Mucosa of rectum (tissue), 2 donors: ENCODE measurements at regions not wholly inside any gene's neighbourhood (a gene's known extent, or its start where the extent isn't known, plus 50 kb on each side); places are given as distances from the start of the nearest gene placed in this dataset.

Experiments
- H3K27ac ChIP-seq, 2 donors: one replicate each; pipeline ENCODE4 v1.7.0; 2013; ENCODE audit warnings: inconsistent platforms in 2 of 2, low read depth in 2 of 2, low read length in 2 of 2
- H3K27me3 ChIP-seq, 2 donors: one replicate each; pipeline ENCODE4 v1.7.0; 2013; ENCODE audit warnings: low read length in 2 of 2; ENCODE audit not compliant: control insufficient read depth in 2 of 2, insufficient read depth in 2 of 2
- H3K36me3 ChIP-seq, 2 donors: one replicate each; pipeline ENCODE4 v1.7.0; 2013; ENCODE audit warnings: low read length in 2 of 2; ENCODE audit not compliant: control insufficient read depth in 2 of 2, insufficient read depth in 2 of 2
- H3K4me1 ChIP-seq, 2 donors: one replicate each; pipeline ENCODE4 v1.7.0; 2013; ENCODE audit warnings: low read length in 2 of 2, mild to moderate bottlenecking in 1 of 2; ENCODE audit not compliant: control insufficient read depth in 2 of 2, insufficient read depth in 2 of 2
- H3K4me3 ChIP-seq, 2 donors: one replicate each; pipeline ENCODE4 v1.7.0; 2013; ENCODE audit warnings: low read length in 2 of 2
- H3K9ac ChIP-seq, 2 donors: one replicate each; pipeline ENCODE4 v1.7.0; 2013; ENCODE audit warnings: low read length in 2 of 2, low read depth in 1 of 2, mild to moderate bottlenecking in 1 of 2
- H3K9me3 ChIP-seq, 2 donors: one replicate each; pipeline ENCODE4 v1.7.0; 2013; ENCODE audit warnings: low read length in 2 of 2; ENCODE audit not compliant: control insufficient read depth in 2 of 2
- donor health status: healthy.
- donor health status: Normal muscosa, but diverticular disease.

DNA sequence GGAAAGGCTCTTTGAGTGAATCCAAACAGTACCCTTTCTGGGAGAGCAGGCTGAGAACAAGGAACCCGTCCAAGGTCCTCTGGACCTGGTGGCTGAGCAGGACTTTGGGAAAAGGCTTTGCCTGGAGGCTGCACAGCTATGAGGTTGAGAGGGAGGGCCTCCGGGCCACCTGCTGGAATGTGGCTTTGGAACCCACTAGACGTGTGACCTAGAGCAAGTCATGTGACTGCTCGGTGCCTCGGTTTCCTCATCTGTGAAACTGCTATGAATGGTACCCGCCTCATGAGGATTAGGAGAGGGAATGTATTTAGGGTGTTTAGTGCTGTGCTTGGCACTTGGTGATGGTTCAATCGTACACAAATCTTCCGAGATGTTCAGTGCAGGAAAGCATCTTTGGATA, 50.4 kb downstream of the HAPSTR1 start:
- Histone ChIP-seq H3K36me3 (no peaks in the 10 kb centered on the region), H3K9me3 (no peaks in the 10 kb centered on the region), H3K27ac (no peak overlapping the region), H3K4me3 (no peak overlapping the region), H3K4me1 (peaks cover 0 to 4% of the 10 kb centered on the region in 2 donors), H3K27me3 (peaks cover 3 to 13% of the 10 kb centered on the region in 2 donors), H3K9ac (no peak overlapping the region)

DNA sequence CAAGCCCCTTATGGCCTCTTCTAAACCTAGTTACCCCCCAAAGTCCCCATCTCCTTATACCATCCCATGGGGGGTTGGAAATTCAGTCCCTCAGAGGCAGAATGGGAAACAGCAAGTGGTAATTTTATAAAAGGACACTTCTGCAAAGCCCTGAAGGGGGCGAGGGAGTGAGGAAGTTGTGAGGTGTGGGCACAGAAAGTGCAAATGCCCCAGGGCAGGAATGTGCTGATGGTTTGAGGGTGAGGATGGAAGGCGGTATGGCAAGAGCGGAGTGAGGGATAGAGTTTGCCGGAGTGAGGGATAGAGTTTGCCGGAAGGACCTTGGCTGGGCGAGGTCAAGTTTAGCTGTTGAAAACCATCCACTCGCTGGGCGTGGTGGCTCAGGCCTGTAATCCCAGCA, 52.7 kb downstream of the HAPSTR1 start:
- H3K4me3 ChIP-seq, result no peak overlapping the region
- no peak overlapping the region for H3K27ac ChIP-seq
- H3K9me3 ChIP-seq, result no peaks in the 10 kb centered on the region
- H3K36me3 ChIP-seq, result no peaks in the 10 kb centered on the region
- peaks cover 0 to 1% of the 10 kb centered on the region in 2 donors for H3K4me1 ChIP-seq
- H3K27me3 ChIP-seq, result peaks cover 0 to 3% of the 10 kb centered on the region in 2 donors
- no peak overlapping the region for H3K9ac ChIP-seq

DNA sequence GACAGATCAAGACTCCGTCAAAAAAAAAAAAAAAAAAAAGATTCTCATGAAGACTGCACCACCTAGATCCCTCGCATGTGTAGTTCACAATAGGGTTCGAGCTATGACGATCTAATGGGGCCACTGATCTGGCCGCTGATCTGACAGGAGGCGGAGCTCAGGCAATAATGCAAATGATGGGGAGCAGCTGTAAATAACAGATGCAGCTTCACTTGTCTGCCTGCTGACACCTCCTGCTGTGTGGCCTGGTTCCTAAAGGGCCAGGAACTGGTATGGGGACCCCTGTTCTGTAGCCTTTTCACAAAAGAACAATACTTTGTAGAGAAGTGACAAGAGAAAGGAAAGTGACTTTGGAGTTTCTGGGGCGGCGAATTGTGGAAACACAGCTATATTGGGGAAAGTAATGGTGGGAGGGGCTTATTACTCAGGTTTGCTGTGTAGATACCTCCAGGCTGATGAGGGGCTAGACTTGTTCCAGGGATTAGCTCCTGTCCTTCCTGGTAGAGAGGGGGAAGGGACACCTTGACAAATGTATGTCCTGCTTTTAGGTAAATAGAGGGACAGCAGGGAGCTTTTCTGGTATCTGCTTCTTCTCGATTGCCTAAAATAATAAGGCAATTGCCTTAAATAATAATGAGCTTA, 57.1 kb downstream of the HAPSTR1 start:
- H3K36me3 ChIP-seq, result no peaks in the 10 kb centered on the region
- H3K4me1 ChIP-seq, result peaks cover 0 to 2% of the 10 kb centered on the region in 2 donors
- no peak overlapping the region for H3K9ac ChIP-seq
- no peaks in the 10 kb centered on the region for H3K9me3 ChIP-seq
- no peaks in the 10 kb centered on the region for H3K27me3 ChIP-seq
- H3K27ac ChIP-seq, result no peak overlapping the region
- no peak overlapping the region for H3K4me3 ChIP-seq

DNA sequence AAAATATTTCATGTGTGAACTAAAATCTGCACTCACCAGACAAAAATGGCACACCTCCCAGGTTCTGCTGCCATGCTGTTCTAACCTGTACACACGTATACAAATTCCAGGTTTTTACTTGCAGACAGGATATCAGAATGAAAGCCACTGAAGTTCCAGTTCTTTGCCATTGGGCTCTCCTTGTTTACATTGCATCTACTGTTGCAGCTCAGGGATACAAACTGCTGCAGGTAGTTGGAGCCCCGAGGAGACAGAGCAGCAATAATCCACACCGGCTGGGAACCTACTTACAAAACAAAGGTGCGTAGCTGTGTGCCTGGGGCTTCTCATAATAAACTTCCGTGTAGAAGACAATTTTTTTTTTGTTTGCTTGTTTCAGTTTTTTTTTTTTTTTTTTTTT, 59.6 kb downstream of the HAPSTR1 start:
- Histone ChIP-seq H3K9ac (no peak overlapping the region), H3K27me3 (no peaks in the 10 kb centered on the region), H3K9me3 (no peaks in the 10 kb centered on the region), H3K27ac (no peak overlapping the region), H3K4me3 (no peak overlapping the region), H3K36me3 (no peaks in the 10 kb centered on the region), H3K4me1 (peaks cover 0 to 2% of the 10 kb centered on the region in 2 donors)

DNA sequence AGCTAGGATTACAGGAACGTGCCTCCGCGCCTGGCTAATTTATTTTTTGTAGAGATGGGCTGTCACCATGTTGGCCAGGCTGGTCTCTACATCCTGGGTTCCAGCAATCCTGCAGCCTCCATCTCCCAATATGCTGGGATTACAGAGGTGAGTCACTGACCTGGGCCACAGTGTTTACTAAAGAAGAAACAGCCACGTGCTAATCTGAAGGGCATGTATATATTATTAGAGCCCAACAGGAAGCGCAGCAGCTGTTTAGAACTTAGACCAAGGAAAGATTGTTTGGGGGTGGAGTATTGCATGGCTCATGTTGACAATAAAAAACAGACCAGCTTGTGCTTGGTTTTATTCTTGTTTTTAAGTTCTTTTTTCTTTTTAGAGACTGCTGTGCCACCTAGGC, 60.2 kb downstream of the HAPSTR1 start:
- H3K9ac ChIP-seq, result no peak overlapping the region
- no peak overlapping the region for H3K27ac ChIP-seq
- no peaks in the 10 kb centered on the region for H3K27me3 ChIP-seq
- H3K9me3 ChIP-seq, result no peaks in the 10 kb centered on the region
- H3K4me3 ChIP-seq, result no peak overlapping the region
- no peaks in the 10 kb centered on the region for H3K36me3 ChIP-seq
- peaks cover 0 to 2% of the 10 kb centered on the region in 2 donors for H3K4me1 ChIP-seq

DNA sequence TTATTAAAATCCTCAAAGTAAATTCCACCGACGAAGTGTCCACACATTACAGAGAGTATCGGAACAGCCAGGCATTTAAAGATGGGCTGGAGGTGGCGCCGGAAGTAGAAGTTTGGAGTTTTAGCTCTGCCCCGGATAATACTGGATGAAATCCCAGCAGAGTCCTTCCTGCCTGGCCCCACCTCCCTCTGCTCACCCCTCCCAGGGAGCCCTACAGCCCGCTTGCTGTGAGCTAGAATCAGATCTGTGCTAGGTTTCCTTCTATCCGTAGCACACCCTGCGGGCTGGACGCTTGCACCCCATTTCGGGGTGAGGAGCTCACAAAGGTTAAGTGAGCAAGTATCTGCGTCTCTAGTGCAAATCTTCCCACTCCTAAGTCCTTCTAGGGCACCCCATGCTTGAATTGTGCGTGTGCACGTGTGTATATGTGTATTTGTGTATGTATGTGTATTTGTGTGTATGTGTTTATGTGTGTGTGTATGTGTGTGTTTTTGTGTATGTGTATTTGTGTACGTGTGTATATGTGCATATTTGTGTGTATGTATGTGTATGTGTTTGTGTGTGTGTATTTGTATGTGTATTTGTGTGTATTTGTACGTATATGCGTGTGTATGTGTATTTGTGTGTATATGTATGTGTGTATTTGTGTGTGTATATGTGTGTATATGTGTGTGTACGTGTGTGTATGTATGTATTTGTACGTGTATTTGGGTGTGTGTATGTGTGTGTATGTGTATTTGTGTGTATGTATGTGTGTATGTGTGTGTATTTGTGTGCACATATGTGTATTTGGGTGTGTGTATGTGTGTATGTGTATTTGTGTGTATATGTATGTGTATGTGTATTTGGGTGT, 61.4 kb downstream of the HAPSTR1 start:
- H3K9me3 ChIP-seq, result no peaks in the 10 kb centered on the region
- H3K4me3 ChIP-seq, result no peak overlapping the region
- peaks cover 0 to 2% of the 10 kb centered on the region in 2 donors for H3K4me1 ChIP-seq
- no peaks in the 10 kb centered on the region for H3K27me3 ChIP-seq
- H3K27ac ChIP-seq, result no peak overlapping the region
- H3K36me3 ChIP-seq, result no peaks in the 10 kb centered on the region
- H3K9ac ChIP-seq, result no peak overlapping the region

DNA sequence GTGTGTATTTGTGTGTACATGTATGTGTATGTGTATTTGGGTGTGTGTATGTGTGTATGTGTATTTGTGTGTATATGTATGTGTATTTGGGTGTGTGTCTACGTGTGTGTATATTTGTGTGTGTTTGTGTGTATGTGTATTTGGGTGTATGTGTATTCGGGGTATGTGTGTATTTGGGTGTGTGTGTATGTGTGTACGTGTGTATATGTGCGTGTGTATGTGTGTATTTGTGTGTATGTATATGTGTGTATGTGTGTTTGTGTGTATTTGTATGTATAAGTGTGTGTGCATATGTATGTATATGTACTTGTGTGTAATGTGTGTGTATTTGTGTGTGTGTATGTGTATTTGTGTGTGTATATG, 62.0 kb downstream of the HAPSTR1 start:
- Histone ChIP-seq H3K4me1 (peaks cover 0 to 2% of the 10 kb centered on the region in 2 donors), H3K27ac (no peak overlapping the region), H3K4me3 (no peak overlapping the region), H3K9ac (no peak overlapping the region), H3K9me3 (no peaks in the 10 kb centered on the region), H3K36me3 (no peaks in the 10 kb centered on the region), H3K27me3 (no peaks in the 10 kb centered on the region)

DNA sequence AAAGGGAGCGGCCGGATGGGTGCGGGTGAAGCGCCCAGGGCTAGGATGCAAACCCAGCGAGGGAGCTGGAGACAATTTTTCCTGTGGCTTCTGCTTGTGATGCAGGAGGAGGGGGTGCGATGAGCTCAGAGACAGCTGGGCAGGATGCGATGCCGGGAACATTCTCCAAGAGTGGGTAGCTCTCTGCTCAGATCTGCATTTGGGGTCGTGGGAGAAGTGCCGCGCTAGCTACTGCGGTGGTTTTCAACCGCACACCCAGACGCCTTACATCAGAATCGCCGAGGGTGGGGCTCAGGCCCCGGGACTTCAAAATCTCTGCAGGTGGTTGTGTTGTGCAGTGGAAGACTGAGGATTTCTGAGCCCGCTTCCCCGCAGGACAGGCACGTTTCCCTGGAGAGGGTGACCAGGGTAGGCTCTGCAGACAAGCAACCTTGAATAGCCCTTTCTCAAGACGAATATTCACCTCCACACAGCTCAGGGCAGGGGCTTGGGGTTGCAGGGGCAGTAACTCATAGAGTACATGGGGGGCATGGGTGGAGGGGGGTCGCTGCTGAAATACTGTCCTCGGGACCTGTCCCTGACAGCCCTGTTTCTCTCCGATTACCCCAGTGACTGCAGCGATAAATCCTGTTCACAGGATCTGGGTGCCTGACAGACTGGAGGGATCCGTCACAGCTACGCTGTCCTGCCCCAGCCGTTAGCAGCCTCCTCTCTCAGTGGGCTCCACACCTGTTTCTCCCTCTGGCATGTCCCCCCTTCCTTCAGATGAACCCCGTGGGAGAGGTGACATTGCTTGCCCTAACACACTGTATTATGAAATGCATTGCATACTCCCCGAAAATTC, 63.3 kb downstream of the HAPSTR1 start:
- Histone ChIP-seq H3K9me3 (no peaks in the 10 kb centered on the region), H3K4me1 (peaks cover 0 to 2% of the 10 kb centered on the region in 2 donors), H3K9ac (no peak overlapping the region), H3K36me3 (no peaks in the 10 kb centered on the region), H3K27ac (no peak overlapping the region), H3K4me3 (no peak overlapping the region), H3K27me3 (no peaks in the 10 kb centered on the region)

DNA sequence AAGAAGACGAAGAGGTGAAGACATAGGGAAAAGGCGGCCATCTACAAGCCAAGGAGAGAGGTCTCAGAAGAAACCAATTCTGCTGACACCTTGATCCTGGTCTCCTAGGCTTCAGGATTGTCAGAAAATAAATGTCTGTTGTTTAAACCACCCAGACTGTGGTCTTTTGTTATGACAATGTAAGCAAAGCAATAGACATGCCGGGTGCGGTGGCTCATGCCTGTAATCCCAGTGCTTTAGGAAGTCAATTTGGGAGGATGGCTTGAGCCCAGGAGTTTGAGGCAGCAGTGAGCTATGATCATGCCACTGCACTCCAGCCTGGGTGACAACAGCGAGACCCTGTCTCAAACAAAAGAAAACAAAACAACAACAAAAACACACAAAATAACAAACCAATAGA, 64.4 kb downstream of the HAPSTR1 start:
- H3K36me3 ChIP-seq, result no peaks in the 10 kb centered on the region
- H3K4me3 ChIP-seq, result no peak overlapping the region
- H3K9ac ChIP-seq, result no peak overlapping the region
- no peak overlapping the region for H3K27ac ChIP-seq
- no peaks in the 10 kb centered on the region for H3K9me3 ChIP-seq
- no peaks in the 10 kb centered on the region for H3K27me3 ChIP-seq
- peaks cover 0 to 2% of the 10 kb centered on the region in 2 donors for H3K4me1 ChIP-seq
